PC-3 (cell line): ENCODE measurements at regions not wholly inside any gene's neighbourhood (a gene's known extent, or its start where the extent isn't known, plus 50 kb on each side); places are given as distances from the start of the nearest gene placed in this dataset.

Source experiments
- ATAC-seq: fragments of 200-7000 bp; cut with Tn5 transposase; 2 replicates; pipeline ENCODE4 v1.9.1; 2020; ENCODE audit warnings: mild to moderate bottlenecking, moderate library complexity
- BruUV-seq: library from RNA; stranded (reverse); fragments of 400-500 nt; replicated peaks from 2 replicates; lab custom pipeline; 2021; lab: Mats Ljungman, UMichigan
- CTCF ChIA-PET: fragments of 300-600 bp; sonication (Branson Sonifier 250); formaldehyde crosslinking; loops from one replicate; lab custom pipeline; 2022; ENCODE audit warnings: antibody characterized with exemption; lab: Charles Lee
- POLR2A ChIA-PET: fragments of 300-600 bp; sonication (Branson Sonifier 250); formaldehyde crosslinking; loops from one replicate; lab custom pipeline; 2022; ENCODE audit warnings: antibody characterized with exemption; ENCODE audit not compliant: unreplicated experiment; lab: Charles Lee
- DNase-seq: peaks from one replicate; pipeline ENCODE4 v3.0.0-alpha.2; 2015
- H2AFZ ChIP-seq: fragments of 300-600 bp; sonication (generic); 2 replicates; pipeline ENCODE4 v1.6.0; 2016; ENCODE audit warnings: antibody characterized with exemption, low read length
- H3F3A ChIP-seq: fragments of 300-600 bp; sonication (generic); one replicate; pipeline ENCODE4 v1.6.0; 2017; ENCODE audit warnings: antibody characterized with exemption, low read length, control low read depth, mild to moderate bottlenecking; ENCODE audit not compliant: unreplicated experiment
- H3K27ac ChIP-seq: fragments of 300-600 bp; sonication (generic); 2 replicates; pipeline ENCODE4 v1.5.1; 2016; ENCODE audit warnings: mild to moderate bottlenecking, low read length
- H3K27me3 ChIP-seq: fragments of 300-600 bp; sonication (generic); 2 replicates; pipeline ENCODE4 v1.6.1; 2016; ENCODE audit warnings: low read length, mixed read lengths
- H3K36me3 ChIP-seq: fragments of 300-600 bp; sonication (generic); 2 replicates; pipeline ENCODE4 v1.6.1; 2016; ENCODE audit warnings: low read depth, mixed run types, low read length, mixed read lengths
- H3K4me1 ChIP-seq: fragments of 300-600 bp; sonication (generic); 2 replicates; pipeline ENCODE4 v1.5.1; 2016; ENCODE audit warnings: low read length; ENCODE audit not compliant: insufficient read depth
- H3K4me2 ChIP-seq: fragments of 300-600 bp; sonication (generic); 2 replicates; pipeline ENCODE4 v1.6.0; 2016; ENCODE audit warnings: low read length
- H3K4me3 ChIP-seq: fragments of 300-600 bp; sonication (generic); 2 replicates; pipeline ENCODE4 v1.5.1; 2016; ENCODE audit warnings: mild to moderate bottlenecking, low read length, mixed read lengths
- H3K79me2 ChIP-seq: fragments of 300-600 bp; sonication (generic); 2 replicates; pipeline ENCODE4 v1.6.1; 2017; ENCODE audit warnings: low read length, mixed read lengths
- H3K9ac ChIP-seq: fragments of 300-600 bp; sonication (generic); 2 replicates; pipeline ENCODE4 v1.6.0; 2016; ENCODE audit warnings: mild to moderate bottlenecking, low read length
- H3K9me2 ChIP-seq: fragments of 300-600 bp; sonication (generic); replicated peaks from 2 replicates; pipeline ENCODE4 v1.6.1; 2016; ENCODE audit warnings: mixed run types, low read length, mixed read lengths
- H3K9me3 ChIP-seq: fragments of 300-600 bp; sonication (generic); 2 replicates; pipeline ENCODE4 v1.6.1; 2016; ENCODE audit warnings: low read length, mixed read lengths
- H4K20me1 ChIP-seq: fragments of 300-600 bp; sonication (generic); 2 replicates; pipeline ENCODE4 v1.6.1; 2016; ENCODE audit warnings: low read length, mixed read lengths
- EZH2 ChIP-seq: fragments of 300-600 bp; sonication (generic); IDR thresholded peaks from one replicate; pipeline ENCODE4 v1.6.1; 2017; ENCODE audit warnings: antibody characterized with exemption, mild to moderate bottlenecking, low read length; ENCODE audit not compliant: unreplicated experiment
- EZH2phosphoT487 ChIP-seq: fragments of 300-600 bp; sonication (generic); IDR thresholded peaks from 2 replicates; pipeline ENCODE4 v1.6.1; 2018; ENCODE audit warnings: mild to moderate bottlenecking, antibody characterized with exemption, low read length, borderline replicate concordance
- intact Hi-C: fragments of 100-400 bp; cut with micrococcal nuclease; formaldehyde crosslinking; loops from 2 replicates; pipeline ENCODE4 v1.9.0; 2023
- TF ChIP-seq, protein P1 (sequence below): fragments of 300-600 bp; sonication (generic); conservative IDR thresholded peaks from 2 replicates; pipeline ENCODE4 v1.5.1; 2017; ENCODE audit warnings: antibody characterized with exemption, low read depth, mild to moderate bottlenecking, low read length

DNA sequence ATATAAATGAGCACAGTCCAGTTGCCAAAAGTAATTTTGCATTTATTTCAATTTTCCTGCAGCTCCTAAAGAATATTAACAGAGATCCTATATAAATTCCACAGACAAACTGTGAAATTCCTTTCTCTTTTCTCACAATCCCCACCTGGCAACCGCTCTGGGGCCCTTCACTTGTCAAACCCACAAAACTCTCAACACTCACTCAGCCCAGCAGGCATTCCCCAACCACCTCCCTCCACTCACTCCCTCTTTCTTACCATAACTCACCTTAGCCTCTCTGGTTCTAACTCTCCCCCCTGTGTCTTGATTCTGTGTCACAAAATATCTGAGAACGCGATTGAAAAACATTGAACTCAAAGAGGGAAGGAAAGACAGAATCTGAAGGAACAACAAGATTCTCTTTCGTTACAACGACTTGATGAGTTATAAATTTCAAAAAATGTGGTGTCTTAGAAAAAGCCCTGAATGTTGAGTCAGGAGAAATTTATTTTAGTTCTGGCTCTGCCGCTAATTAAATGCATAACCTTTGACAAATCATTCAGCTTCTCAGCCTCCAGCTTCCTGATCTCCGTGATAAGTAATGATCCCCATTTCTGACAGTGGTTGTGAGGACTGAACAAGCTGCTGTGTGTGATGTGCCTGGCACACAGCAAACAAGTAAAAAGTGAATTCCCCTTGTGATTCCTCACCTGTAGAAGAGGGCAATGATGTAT lies 87.9 kb downstream of the UNC5CL start:
- DNase-seq (peak; percentile 71), ATAC-seq (peak; percentile 65)
- H3K9me2 ChIP-seq, result no peaks in the 10 kb centered on the region
- H3K9ac ChIP-seq, result no peak overlapping the region
- peak overlapping the region; percentile 67 for H3K4me2 ChIP-seq
- no peaks in the 10 kb centered on the region for H4K20me1 ChIP-seq
- BruUV-seq, result no TSS peak
- H3K27ac ChIP-seq, result peak overlapping the region; percentile 38
- H3K36me3 ChIP-seq, result no peaks in the 10 kb centered on the region
- peak overlapping the region; percentile 56; the same call in 1 of the 2 replicates for H2AFZ ChIP-seq
- CTCF ChIA-PET, result no interaction called here
- no peaks in the 10 kb centered on the region for H3F3A ChIP-seq
- POLR2A ChIA-PET, result no interaction called here
- no peaks in the 10 kb centered on the region for H3K79me2 ChIP-seq
- peak overlapping the region; percentile 28; the same call in 1 of the 2 replicates for H3K4me3 ChIP-seq
- no peak for TF ChIP-seq EZH2
- H3K4me1 ChIP-seq, result peaks cover 40% of the 10 kb centered on the region
- no peaks in the 10 kb centered on the region for H3K27me3 ChIP-seq
- intact Hi-C loops, result loop anchor here (2.0 kb wide), 1 partner anchor 44 kb away; no protein-coding TSS in a partner anchor
- H3K9me3 ChIP-seq, result no peaks in the 10 kb centered on the region

DNA sequence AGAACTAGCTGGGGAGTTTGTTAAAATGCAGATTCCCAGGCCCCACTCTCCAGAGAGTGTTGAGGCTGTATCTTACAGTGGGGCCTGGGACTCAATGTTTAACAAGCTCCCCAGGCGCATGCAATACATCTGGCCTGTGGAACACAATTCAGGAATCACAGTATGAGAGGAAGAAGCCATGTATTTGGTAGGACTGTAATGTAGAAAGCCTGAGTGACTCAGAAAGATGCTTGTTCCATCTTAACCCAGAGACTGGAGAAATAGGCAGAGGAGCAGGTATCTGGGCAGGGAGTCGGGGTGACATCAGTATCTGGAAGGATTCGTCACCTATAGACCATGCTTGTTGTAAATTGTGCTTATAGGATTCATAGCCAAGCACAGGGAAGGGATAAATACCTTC lies 90.5 kb downstream of the UNC5CL start:
- H3K9me2 ChIP-seq, result no peaks in the 10 kb centered on the region
- ChIA-PET CTCF (no interaction called here), POLR2A (no interaction called here)
- H3K4me2 ChIP-seq, result peak overlapping the region; percentile 46; the same call in 1 of the 2 replicates
- H3K27me3 ChIP-seq, result no peaks in the 10 kb centered on the region
- intact Hi-C loops, result no loop called here
- H3K4me3 ChIP-seq, result no peak overlapping the region
- peaks cover 40% of the 10 kb centered on the region for H3K4me1 ChIP-seq
- H4K20me1 ChIP-seq, result no peaks in the 10 kb centered on the region
- H2AFZ ChIP-seq, result no peak overlapping the region
- TF ChIP-seq, protein P1, sequence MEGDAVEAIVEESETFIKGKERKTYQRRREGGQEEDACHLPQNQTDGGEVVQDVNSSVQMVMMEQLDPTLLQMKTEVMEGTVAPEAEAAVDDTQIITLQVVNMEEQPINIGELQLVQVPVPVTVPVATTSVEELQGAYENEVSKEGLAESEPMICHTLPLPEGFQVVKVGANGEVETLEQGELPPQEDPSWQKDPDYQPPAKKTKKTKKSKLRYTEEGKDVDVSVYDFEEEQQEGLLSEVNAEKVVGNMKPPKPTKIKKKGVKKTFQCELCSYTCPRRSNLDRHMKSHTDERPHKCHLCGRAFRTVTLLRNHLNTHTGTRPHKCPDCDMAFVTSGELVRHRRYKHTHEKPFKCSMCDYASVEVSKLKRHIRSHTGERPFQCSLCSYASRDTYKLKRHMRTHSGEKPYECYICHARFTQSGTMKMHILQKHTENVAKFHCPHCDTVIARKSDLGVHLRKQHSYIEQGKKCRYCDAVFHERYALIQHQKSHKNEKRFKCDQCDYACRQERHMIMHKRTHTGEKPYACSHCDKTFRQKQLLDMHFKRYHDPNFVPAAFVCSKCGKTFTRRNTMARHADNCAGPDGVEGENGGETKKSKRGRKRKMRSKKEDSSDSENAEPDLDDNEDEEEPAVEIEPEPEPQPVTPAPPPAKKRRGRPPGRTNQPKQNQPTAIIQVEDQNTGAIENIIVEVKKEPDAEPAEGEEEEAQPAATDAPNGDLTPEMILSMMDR, result no peak
- no peak for TF ChIP-seq EZH2
- no peak for TF ChIP-seq EZH2phosphoT487
- no peaks in the 10 kb centered on the region for H3K9me3 ChIP-seq
- BruUV-seq, result no TSS peak
- ATAC-seq, result peak; percentile 18; the same call in 1 of the 2 replicates
- no peaks in the 10 kb centered on the region for H3K79me2 ChIP-seq
- H3K27ac ChIP-seq, result no peak overlapping the region; the same call in 1 of the 2 replicates
- no peaks in the 10 kb centered on the region for H3F3A ChIP-seq
- DNase-seq, result peak; percentile 25
- H3K36me3 ChIP-seq, result no peaks in the 10 kb centered on the region
- no peak overlapping the region for H3K9ac ChIP-seq

DNA sequence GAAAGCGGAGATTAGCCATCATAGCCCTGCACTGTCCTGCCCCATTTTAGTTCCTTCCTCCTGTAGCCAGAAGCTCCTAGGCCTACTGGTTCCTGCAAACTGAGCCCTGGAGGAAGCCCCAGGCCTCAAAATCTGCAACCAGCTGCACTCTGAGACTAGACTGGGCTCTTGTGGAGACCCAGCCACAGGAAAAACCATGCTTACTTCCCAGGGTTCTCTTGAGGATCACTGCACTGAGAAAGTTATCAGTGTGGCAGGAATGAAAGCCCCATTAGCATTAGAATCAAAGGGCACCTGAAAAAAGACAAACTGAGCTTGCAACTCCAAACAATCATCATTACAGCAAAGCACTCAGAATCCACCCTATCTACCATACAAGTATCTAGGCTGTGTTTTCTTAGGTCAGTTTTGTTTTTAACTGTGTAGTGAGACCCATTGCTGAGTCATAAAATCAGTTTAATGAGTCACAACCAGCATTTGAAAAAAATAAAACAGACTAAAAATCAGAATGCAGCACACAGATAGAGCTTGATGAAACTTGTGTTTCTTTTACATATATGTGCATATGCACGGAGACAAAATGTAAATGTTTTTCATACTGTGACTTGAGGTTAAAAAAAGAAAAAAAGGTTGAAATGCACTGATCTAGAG lies 91.0 kb downstream of the UNC5CL start:
- Histone ChIP-seq H3K79me2 (no peaks in the 10 kb centered on the region), H3K9me3 (no peaks in the 10 kb centered on the region), H2AFZ (peak overlapping the region; percentile 33; the same call in 1 of the 2 replicates), H3K36me3 (no peaks in the 10 kb centered on the region), H4K20me1 (no peaks in the 10 kb centered on the region), H3K27ac (peak overlapping the region; percentile 43), H3K9me2 (no peaks in the 10 kb centered on the region), H3K27me3 (no peaks in the 10 kb centered on the region), H3F3A (no peaks in the 10 kb centered on the region), H3K9ac (no peak overlapping the region), H3K4me1 (peaks cover 40% of the 10 kb centered on the region), H3K4me3 (no peak overlapping the region), H3K4me2 (peak overlapping the region; percentile 46)
- TF ChIP-seq, protein P1, result no peak
- TF ChIP-seq EZH2phosphoT487 (no peak), EZH2 (no peak)
- ATAC-seq, result peak; percentile 81
- BruUV-seq, result no TSS peak
- CTCF ChIA-PET, result no interaction called here
- intact Hi-C loops, result no loop called here
- peak; percentile 76 for DNase-seq
- POLR2A ChIA-PET, result interaction anchor here (0.6 kb wide), 1 partner anchor 9 kb away, joined by 4 read pairs; no protein-coding TSS in a partner anchor
